Prostate gland (tissue), 2 donors: ENCODE measurements at regions not wholly inside any gene's neighbourhood (a gene's known extent, or its start where the extent isn't known, plus 50 kb on each side); places are given as distances from the start of the nearest gene placed in this dataset.

Experiments
- CTCF ChIP-seq, 4 experiments: fragments of 200-600 bp in 2 of 4; fragments of 450-650 bp in 2 of 4; sonication (generic) in 2 of 4; IDR thresholded peaks; 1 replicate in 3 of 4; 2 replicates in 1 of 4; pipeline ENCODE4 v1.5.1; 2016 to 2019; ENCODE audit warnings: antibody characterized with exemption in 4 of 4, mild to moderate bottlenecking in 2 of 4, moderate library complexity in 2 of 4
- POLR2A ChIP-seq: fragments of 450-650 bp; IDR thresholded peaks from one replicate; pipeline ENCODE4 v1.6.1; 2016; ENCODE audit warnings: antibody characterized with exemption, mild to moderate bottlenecking

GRCh38 chr2:82043867-82044266, 1739.3 kb upstream of the LRRTM1 start:
- no peak for TF ChIP-seq POLR2A
- no peak for TF ChIP-seq CTCF (IDR thresholded peaks at IDR 0.05)
